ENCODE measurements at regions not wholly inside any gene's neighbourhood (a gene's known extent, or its start where the extent isn't known, plus 50 kb on each side); places are given as distances from the start of the nearest gene placed in this dataset.

- peak; percentile 16 for TF ChIP-seq MED8 (CRISPR knock-in tag; IDR thresholded peaks at IDR 0.05; ENCODE audit: insufficient replicate concordance)
- TF ChIP-seq PATZ1 (CRISPR knock-in tag; IDR thresholded peaks at IDR 0.05): peak; percentile 78
- TF ChIP-seq ZNF3 (CRISPR knock-in tag; IDR thresholded peaks at IDR 0.05): no peak
- no peak for TF ChIP-seq SRSF4 (IDR thresholded peaks at IDR 0.05; ENCODE audit: low read depth, low read length, poor library complexity, severe bottlenecking)
- no peak for TF ChIP-seq NRL (CRISPR knock-in tag; IDR thresholded peaks at IDR 0.05; ENCODE audit: borderline replicate concordance)
- TF ChIP-seq KDM2A (CRISPR knock-in tag; IDR thresholded peaks at IDR 0.05; ENCODE audit: borderline replicate concordance, low read depth): peak; percentile 81
- peak; percentile 37; the same call in 1 of the 2 replicates for TF ChIP-seq ZMYM4 (CRISPR knock-in tag; IDR thresholded peaks at IDR 0.05)
- TF ChIP-seq FIP1L1 (IDR thresholded peaks at IDR 0.05; ENCODE audit: borderline replicate concordance, insufficient read depth, low read depth, low read length): no peak
- 0 out of 2 replicates have a peak, but pooled peaks have one; percentile 24 for TF ChIP-seq ZBTB37 (CRISPR knock-in tag; IDR thresholded peaks at IDR 0.05)
- no peak for TF ChIP-seq ELF1 (CRISPR knock-in tag; IDR thresholded peaks at IDR 0.05)
- 0 out of 2 replicates have a peak, but pooled peaks have one; percentile 5 for TF ChIP-seq FOXA3 (CRISPR knock-in tag; IDR thresholded peaks at IDR 0.05)
- TF ChIP-seq, protein P1, sequence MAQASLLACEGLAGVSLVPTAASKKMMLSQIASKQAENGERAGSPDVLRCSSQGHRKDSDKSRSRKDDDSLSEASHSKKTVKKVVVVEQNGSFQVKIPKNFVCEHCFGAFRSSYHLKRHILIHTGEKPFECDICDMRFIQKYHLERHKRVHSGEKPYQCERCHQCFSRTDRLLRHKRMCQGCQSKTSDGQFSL (CRISPR knock-in tag; IDR thresholded peaks at IDR 0.05): no peak
- TF ChIP-seq, protein P2, sequence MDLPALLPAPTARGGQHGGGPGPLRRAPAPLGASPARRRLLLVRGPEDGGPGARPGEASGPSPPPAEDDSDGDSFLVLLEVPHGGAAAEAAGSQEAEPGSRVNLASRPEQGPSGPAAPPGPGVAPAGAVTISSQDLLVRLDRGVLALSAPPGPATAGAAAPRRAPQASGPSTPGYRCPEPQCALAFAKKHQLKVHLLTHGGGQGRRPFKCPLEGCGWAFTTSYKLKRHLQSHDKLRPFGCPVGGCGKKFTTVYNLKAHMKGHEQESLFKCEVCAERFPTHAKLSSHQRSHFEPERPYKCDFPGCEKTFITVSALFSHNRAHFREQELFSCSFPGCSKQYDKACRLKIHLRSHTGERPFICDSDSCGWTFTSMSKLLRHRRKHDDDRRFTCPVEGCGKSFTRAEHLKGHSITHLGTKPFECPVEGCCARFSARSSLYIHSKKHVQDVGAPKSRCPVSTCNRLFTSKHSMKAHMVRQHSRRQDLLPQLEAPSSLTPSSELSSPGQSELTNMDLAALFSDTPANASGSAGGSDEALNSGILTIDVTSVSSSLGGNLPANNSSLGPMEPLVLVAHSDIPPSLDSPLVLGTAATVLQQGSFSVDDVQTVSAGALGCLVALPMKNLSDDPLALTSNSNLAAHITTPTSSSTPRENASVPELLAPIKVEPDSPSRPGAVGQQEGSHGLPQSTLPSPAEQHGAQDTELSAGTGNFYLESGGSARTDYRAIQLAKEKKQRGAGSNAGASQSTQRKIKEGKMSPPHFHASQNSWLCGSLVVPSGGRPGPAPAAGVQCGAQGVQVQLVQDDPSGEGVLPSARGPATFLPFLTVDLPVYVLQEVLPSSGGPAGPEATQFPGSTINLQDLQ (CRISPR knock-in tag; IDR thresholded peaks at IDR 0.05): no peak
- no peak for TF ChIP-seq ZNF230 (CRISPR knock-in tag; IDR thresholded peaks at IDR 0.05)
- TF ChIP-seq SNAPC4 (CRISPR knock-in tag; IDR thresholded peaks at IDR 0.05): 0 out of 2 replicates have a peak, but pooled peaks have one; percentile 21
- no peak for TF ChIP-seq NPAS2 (CRISPR knock-in tag; IDR thresholded peaks at IDR 0.05; ENCODE audit: borderline replicate concordance)
These were observed 78.0 kb upstream of the BCOR start (continued) for GRCh38 chrX:40175511-40176350.

All from HepG2 (cell line).